SK-N-MC (cell line): ENCODE measurements at regions not wholly inside any gene's neighbourhood (a gene's known extent, or its start where the extent isn't known, plus 50 kb on each side); places are given as distances from the start of the nearest gene placed in this dataset.

Source experiments
- EZH2 ChIP-seq: fragments of 200-600 bp; sonication (generic); IDR thresholded peaks from one replicate; pipeline ENCODE4 v1.6.1; 2017; ENCODE audit warnings: antibody characterized with exemption
- POLR2AphosphoS5 ChIP-seq: IDR thresholded peaks from 2 replicates; pipeline ENCODE4 v1.6.1; 2012; ENCODE audit warnings: mild to moderate bottlenecking, low read depth, low read length, borderline replicate concordance

DNA sequence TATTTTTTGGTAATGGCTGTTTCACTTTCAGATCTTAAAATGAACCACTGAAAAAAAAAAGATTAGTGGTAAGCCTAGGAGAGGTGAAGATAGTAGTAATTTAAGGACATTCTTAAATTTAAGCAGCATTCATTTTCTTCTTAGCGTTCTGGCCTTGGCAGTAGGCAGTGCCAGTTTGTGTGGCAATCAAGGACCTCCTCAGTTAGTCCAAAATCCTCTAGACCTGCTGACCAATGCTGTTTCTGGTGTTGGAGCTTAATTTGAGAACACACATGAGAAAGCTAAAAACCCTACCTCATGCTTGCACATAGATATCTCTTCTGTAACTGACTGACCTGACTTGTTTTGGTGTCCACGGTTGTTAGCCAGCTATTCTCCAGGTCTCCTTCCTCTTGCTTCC, 219.8 kb upstream of the RGS6 start:
- TF ChIP-seq POLR2AphosphoS5 (no peak), EZH2 (no peak)
